BE2C (cell line): ENCODE measurements at regions not wholly inside any gene's neighbourhood (a gene's known extent, or its start where the extent isn't known, plus 50 kb on each side); places are given as distances from the start of the nearest gene placed in this dataset.

Source experiments
- DNase-seq: peaks from one replicate; pipeline ENCODE4 v3.0.0-alpha.2; 2020
- H3K27me3 ChIP-seq: fragments of 250-450 bp; sonication (Bioruptor Pico); 2 replicates; pipeline ENCODE4 v1.5.1; 2020; ENCODE audit warnings: mild to moderate bottlenecking
- H3K36me3 ChIP-seq: fragments of 250-450 bp; sonication (Bioruptor Pico); 2 replicates; pipeline ENCODE4 v1.5.1; 2020; ENCODE audit warnings: mild to moderate bottlenecking
- H3K4me1 ChIP-seq: fragments of 250-450 bp; sonication (Bioruptor Pico); 2 replicates; pipeline ENCODE4 v1.5.1; 2020
- H3K4me3 ChIP-seq: 2 replicates; pipeline ENCODE4 v1.5.1; 2011; ENCODE audit warnings: low read depth, low read length
- H3K9me3 ChIP-seq: fragments of 250-450 bp; sonication (Bioruptor Pico); 2 replicates; pipeline ENCODE4 v1.5.1; 2020
- TF ChIP-seq, protein P1 (sequence below): IDR thresholded peaks from 2 replicates; pipeline ENCODE4 v1.5.1; 2012; ENCODE audit warnings: mild to moderate bottlenecking, low read depth, low read length

GRCh38 chr3:154050216-154050615, 71.0 kb upstream of the ARHGEF26 start:
- no peak for DNase-seq
- H3K9me3 ChIP-seq = no peaks in the 10 kb centered on the region
- no peak overlapping the region for H3K4me3 ChIP-seq
- TF ChIP-seq, protein P1, sequence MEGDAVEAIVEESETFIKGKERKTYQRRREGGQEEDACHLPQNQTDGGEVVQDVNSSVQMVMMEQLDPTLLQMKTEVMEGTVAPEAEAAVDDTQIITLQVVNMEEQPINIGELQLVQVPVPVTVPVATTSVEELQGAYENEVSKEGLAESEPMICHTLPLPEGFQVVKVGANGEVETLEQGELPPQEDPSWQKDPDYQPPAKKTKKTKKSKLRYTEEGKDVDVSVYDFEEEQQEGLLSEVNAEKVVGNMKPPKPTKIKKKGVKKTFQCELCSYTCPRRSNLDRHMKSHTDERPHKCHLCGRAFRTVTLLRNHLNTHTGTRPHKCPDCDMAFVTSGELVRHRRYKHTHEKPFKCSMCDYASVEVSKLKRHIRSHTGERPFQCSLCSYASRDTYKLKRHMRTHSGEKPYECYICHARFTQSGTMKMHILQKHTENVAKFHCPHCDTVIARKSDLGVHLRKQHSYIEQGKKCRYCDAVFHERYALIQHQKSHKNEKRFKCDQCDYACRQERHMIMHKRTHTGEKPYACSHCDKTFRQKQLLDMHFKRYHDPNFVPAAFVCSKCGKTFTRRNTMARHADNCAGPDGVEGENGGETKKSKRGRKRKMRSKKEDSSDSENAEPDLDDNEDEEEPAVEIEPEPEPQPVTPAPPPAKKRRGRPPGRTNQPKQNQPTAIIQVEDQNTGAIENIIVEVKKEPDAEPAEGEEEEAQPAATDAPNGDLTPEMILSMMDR = no peak
- H3K27me3 ChIP-seq = no peaks in the 10 kb centered on the region
- no peaks in the 10 kb centered on the region for H3K36me3 ChIP-seq
- no peaks in the 10 kb centered on the region for H3K4me1 ChIP-seq

GRCh38 chr3:154050766-154051165, 70.4 kb upstream of the ARHGEF26 start:
- Histone ChIP-seq H3K4me1 (no peaks in the 10 kb centered on the region), H3K36me3 (no peaks in the 10 kb centered on the region), H3K4me3 (no peak overlapping the region), H3K27me3 (no peaks in the 10 kb centered on the region), H3K9me3 (no peaks in the 10 kb centered on the region)
- TF ChIP-seq, protein P1 = no peak
- no peak for DNase-seq

- TF ChIP-seq, protein P1 = no peak
Measured at GRCh38 chr3:154059833-154060232, 61.4 kb upstream of the ARHGEF26 start.

GRCh38 chr3:154060238-154061000, 60.8 kb upstream of the ARHGEF26 start:
- TF ChIP-seq, protein P1 = no peak
- Histone ChIP-seq H3K4me3 (no peak overlapping the region), H3K4me1 (no peaks in the 10 kb centered on the region), H3K27me3 (no peaks in the 10 kb centered on the region), H3K9me3 (no peaks in the 10 kb centered on the region), H3K36me3 (no peaks in the 10 kb centered on the region)
- DNase-seq = no peak

More at GRCh38 chr3:154059833-154060232, 61.4 kb upstream of the ARHGEF26 start:
- Histone ChIP-seq H3K9me3 (no peaks in the 10 kb centered on the region), H3K4me1 (no peaks in the 10 kb centered on the region), H3K36me3 (no peaks in the 10 kb centered on the region), H3K4me3 (no peak overlapping the region), H3K27me3 (no peaks in the 10 kb centered on the region)
- DNase-seq = no peak

DNA sequence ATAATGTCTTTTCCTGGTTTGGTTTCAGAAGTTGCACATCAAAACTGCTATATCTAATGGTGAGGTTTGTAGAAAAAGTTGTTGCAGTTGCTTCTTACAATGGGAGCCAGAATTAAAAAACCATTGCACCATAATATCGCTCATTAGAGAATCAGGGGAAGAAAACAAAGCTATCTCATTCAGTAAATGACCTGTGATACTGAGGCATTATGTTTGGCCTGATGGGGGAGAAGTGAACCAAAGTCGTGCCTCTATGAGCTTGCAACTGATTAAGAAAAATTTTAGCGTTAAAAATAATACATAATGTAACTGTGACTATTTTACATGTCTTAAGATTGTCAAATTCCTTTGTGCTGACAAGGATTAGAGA, 60.2 kb upstream of the ARHGEF26 start:
- Histone ChIP-seq H3K4me3 (no peak overlapping the region), H3K36me3 (no peaks in the 10 kb centered on the region), H3K27me3 (no peaks in the 10 kb centered on the region), H3K9me3 (no peaks in the 10 kb centered on the region), H3K4me1 (no peaks in the 10 kb centered on the region)
- TF ChIP-seq, protein P1 = no peak
- DNase-seq = no peak

DNA sequence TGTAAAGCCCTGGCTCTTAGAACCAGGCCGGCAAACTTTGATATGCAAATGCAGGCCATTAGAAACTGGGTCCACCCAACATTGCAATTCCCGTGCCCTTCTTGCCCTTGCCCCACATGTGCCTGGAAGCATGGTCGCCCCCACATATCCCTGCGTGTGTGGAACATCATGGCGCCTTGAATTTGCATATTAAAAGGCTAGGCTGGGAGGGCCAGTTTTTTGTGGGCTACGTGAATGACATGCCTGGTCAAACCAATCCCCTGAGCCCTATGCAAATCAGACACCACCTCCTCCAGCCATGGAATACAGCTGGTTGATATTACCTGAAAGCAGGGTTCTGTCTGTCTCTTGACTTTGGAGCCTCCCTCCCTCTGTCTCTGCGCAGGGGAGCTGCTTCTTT, 58.7 kb upstream of the ARHGEF26 start:
- DNase-seq = peak; percentile 33
- Histone ChIP-seq H3K4me1 (no peaks in the 10 kb centered on the region), H3K27me3 (no peaks in the 10 kb centered on the region), H3K4me3 (no peak overlapping the region), H3K36me3 (no peaks in the 10 kb centered on the region), H3K9me3 (no peaks in the 10 kb centered on the region)
- TF ChIP-seq, protein P1 = no peak
